Stimulated activated CD8-positive, alpha-beta memory T cell treated with anti-CD3 and anti-CD28 coated beads, Interleukin-7, amount 100 ng/mL, for 48 hours (primary cell): ENCODE measurements at regions not wholly inside any gene's neighbourhood (a gene's known extent, or its start where the extent isn't known, plus 50 kb on each side); places are given as distances from the start of the nearest gene placed in this dataset.

Experiments used
- DNase-seq, 2 donors: peaks; one replicate each; pipeline ENCODE4 v3.0.0-alpha.2; 2020; ENCODE audit warnings: low read depth in 1 of 2; ENCODE audit errors: extremely low read depth in 1 of 2

GRCh38 chr4:151998723-151999122 is 237.9 kb upstream of the GATB start:
- DNase-seq = no peak

GRCh38 chr4:151997461-151997860 is 236.7 kb upstream of the GATB start:
- DNase-seq = no peak

GRCh38 chr4:151994429-151994828 is 233.6 kb upstream of the GATB start:
- no peak for DNase-seq

GRCh38 chr4:151993521-151993920 is 232.7 kb upstream of the GATB start:
- DNase-seq = no peak

- no peak for DNase-seq
These were observed 231.7 kb upstream of the GATB start for GRCh38 chr4:151992332-151993154.

- DNase-seq = no peak
These were observed 231.0 kb upstream of the GATB start for GRCh38 chr4:151991884-151992167.

GRCh38 chr4:151991001-151991883 is 230.4 kb upstream of the GATB start:
- DNase-seq = no peak

- DNase-seq = no peak
These were observed 229.4 kb upstream of the GATB start for GRCh38 chr4:151990201-151990600.

- DNase-seq = no peak
These were observed 227.8 kb upstream of the GATB start for GRCh38 chr4:151988591-151988990.

GRCh38 chr4:151987606-151988005 is 226.8 kb upstream of the GATB start:
- no peak for DNase-seq

- DNase-seq = no peak
These were observed 223.0 kb upstream of the GATB start for GRCh38 chr4:151983854-151984253.

- DNase-seq = no peak
These were observed 219.0 kb upstream of the GATB start for GRCh38 chr4:151979819-151980218.

- no peak for DNase-seq
These were observed 207.8 kb upstream of the GATB start for GRCh38 chr4:151968643-151969042.

- DNase-seq = no peak
These were observed 206.3 kb upstream of the GATB start for GRCh38 chr4:151967074-151967473.

GRCh38 chr4:151962138-151962823 is 201.5 kb upstream of the GATB start:
- DNase-seq = no peak

- no peak for DNase-seq
These were observed 200.6 kb upstream of the GATB start for GRCh38 chr4:151961456-151961855.

- DNase-seq = no peak
These were observed 199.8 kb upstream of the GATB start for GRCh38 chr4:151960449-151961230.

GRCh38 chr4:151957153-151957552 is 196.3 kb upstream of the GATB start:
- DNase-seq = no peak

GRCh38 chr4:151955721-151956380 is 195.0 kb upstream of the GATB start:
- DNase-seq = no peak

GRCh38 chr4:151953795-151954372 is 193.1 kb upstream of the GATB start:
- no peak for DNase-seq
